ENCODE measurements at regions not wholly inside any gene's neighbourhood (a gene's known extent, or its start where the extent isn't known, plus 50 kb on each side); places are given as distances from the start of the nearest gene placed in this dataset.

DNA sequence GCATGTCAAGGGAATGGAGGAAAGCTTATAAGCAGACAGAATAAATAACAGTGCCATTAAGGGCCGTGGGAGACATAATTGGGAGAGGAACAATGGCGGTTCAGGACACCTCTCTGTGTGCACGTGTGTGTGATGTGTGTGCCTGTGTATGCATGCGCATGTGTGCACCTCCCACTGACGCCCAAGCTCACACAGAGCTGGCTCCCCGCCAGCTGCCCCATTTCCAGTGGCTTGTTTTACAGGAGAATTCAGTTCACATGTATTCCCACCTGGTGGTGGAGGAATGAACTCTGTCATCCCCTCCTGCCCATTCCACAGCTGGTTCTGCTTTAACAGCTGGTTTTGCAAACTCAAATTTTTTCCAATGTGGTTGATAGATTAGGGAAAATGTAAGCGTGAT is 262.2 kb downstream of the AJAP1 start:
- DNase-seq: no peak

DNA sequence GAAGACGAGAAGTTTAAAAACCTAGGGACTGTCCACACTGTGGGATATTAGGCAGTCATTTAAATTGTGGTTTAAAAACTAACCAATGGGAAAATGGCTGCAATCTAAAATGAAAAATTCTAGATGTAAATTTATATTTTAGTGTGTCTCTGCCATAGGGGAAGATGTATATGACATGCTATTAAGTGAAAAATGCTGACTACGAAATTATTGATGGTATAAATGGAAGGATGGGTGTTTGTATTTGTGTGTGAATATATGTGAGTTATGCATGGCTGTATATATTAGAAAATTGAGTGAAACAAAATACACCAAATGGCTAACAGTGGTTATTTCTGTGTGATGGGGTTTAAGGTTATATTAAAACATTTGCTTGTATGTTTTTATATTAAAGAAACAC is 260.7 kb downstream of the AJAP1 start:
- DNase-seq: no peak

DNA sequence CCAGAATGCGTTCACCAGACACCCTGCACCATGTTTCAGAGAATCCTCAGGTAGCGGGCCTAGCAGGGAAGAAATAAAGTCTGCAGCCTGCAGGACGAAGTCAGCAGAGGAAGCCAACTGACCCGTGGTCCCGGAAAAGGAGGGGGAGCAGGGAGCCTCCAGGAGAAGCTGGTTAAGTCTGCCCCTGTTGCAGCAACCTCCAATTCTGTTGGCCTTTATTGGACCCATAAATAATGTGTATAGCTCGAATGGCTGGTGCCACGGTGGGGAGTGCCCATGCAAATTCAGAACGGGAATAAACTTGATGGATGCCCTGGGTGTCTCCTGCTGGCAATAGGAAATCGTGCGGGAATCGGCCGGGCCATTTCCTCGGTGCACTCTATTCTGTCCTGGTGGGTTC is 254.1 kb downstream of the AJAP1 start:
- DNase-seq: no peak

DNA sequence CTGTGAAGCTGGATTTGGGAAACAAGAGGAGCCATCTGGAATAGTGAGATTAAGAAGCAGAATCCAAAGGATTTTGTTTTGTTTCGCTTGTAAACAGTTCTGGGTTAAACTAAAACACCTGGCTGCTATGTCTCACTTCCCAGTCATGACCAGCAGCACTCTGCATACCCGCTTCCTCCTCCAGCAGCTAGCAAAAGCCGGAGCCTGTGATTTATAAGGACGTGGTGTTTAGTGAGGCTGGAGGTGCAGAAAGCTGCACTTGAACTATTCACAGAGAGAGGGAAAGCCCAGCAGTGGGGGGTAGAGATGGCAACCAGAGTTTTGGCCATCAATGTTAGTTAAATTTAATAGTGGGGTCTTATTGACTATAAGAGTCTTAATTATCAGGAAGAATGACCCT is 240.2 kb downstream of the AJAP1 start:
- DNase-seq: no peak

DNA sequence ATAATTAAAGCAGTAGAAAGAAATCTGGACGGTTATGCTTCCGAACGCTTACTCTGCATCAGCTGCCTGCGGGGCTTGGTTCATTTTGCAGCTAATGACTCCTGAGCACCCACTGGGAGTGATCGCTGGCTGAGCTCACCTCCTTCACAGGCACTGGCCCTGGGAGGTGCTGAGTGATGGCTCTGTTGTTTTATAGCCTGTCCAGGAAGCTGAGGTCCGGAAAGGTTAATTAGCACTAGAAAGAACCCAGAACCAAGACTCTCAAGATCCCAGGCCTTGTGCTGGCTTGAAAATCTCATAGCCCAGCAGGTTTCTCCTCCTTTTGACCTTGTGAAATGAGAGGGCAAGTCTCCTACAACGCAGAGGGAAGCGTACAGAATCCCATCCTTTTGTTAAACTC is 226.2 kb downstream of the AJAP1 start:
- DNase-seq: no peak

DNA sequence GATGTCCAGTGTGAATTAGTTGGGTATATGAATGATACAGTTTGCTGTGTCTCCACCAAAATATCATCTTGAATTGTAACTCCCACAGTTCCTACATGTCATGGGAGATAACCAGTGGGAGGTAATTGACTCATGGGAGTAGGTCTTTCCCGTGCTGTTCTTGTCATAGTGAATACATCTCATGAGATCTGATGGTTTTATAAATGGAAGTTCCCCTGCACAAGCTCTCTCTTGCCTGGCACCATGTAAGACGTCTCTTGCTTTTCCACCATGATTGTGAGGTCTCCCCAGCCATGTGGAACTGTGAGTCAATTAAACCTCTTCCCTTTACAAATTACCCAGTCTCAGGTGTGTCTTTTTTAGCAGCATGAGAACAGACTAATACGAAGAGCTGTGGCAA is 223.0 kb downstream of the AJAP1 start:
- DNase-seq: no peak

DNA sequence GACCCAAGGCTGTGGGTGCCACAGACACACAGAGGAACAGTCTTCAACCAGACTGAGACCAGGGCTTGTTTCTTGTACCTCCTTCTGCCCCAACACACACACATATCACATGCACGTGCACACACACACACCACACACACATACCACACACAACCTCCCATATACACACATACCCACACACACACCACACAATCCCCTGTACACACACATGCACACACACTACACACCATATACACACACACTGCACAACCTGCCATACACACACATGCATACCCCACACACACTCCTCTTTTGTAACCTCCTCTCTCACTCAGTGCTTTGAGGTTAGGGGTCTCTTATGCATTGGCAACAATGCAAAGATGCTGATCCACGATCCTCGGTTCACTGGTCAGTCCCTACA is 217.0 kb downstream of the AJAP1 start:
- DNase-seq: no peak

DNA sequence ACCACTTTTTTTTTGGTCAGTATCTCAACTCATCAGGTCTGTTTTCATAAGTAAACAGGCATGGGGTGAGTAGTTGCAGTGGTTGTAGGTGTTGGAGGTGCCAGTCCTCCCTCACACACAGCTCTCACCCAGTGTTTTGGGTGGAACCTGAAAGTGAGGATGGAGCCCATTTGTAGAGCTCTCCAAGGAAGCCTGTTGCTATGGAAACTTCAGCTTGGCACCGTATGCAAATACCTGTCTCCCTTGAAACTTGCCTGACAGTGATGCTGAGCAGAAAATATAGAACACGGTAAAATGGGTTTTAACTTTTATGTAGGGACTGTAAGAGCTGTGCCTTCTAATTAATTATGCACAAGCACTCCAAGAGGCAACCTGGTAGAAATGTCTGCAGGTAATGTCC is 214.1 kb downstream of the AJAP1 start:
- no peak for DNase-seq

DNA sequence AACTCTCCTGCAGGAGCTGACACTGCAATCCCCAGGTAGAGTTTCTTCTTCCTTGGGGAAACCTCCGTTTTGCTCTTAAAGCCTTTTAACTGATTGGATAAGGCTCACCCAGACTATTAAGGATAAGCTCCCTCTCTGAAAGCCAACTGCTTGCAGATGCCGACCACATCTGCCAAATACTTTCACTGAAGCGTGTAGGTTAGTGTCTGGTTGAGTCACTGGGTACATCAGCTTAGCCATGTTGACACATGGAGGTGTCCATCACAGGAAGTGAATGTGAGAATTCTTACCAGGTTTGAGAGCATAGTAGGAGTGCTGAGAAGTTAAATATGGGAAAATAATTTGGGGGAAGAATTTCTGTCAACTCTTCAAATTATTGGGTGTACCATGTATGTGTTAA is 202.0 kb downstream of the AJAP1 start:
- DNase-seq: no peak

DNA sequence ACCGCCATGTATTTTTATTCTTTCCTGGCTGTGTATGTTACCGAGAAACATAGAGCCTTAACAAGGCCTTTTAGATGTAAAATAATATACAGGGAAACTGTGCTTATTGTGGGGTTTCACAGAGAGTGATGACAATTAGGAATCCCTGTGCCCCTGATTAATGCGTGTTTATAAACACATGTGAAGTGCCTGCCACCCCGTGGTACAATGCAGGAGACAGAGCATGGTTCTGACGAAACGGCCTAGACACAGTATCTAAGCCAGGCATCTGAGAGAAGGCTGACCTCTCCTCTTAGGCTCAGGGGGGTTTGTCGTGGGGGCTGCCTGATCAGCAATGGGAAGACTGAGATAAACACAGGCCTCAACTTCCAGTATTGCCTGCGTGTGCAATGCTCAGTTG is 200.0 kb downstream of the AJAP1 start:
- no peak for DNase-seq

DNA sequence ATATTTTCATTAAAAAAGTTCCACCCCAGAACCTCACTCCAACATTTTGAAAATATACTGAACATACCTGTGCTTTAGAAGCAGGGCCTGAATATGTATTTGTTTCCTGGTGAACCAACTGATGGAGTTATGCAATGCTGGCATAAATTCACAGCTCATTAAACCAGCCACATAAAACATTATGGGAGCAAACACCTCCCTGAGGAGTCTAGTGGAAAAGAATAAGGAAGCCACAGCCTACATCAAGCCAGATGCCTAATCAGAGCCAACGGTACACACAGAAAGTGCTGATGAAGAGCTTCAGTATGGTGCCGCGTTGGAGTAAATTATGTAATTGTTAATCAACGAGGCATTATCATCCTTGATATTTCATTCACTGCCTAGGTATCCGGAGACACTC is 199.5 kb downstream of the AJAP1 start:
- no peak for DNase-seq

DNA sequence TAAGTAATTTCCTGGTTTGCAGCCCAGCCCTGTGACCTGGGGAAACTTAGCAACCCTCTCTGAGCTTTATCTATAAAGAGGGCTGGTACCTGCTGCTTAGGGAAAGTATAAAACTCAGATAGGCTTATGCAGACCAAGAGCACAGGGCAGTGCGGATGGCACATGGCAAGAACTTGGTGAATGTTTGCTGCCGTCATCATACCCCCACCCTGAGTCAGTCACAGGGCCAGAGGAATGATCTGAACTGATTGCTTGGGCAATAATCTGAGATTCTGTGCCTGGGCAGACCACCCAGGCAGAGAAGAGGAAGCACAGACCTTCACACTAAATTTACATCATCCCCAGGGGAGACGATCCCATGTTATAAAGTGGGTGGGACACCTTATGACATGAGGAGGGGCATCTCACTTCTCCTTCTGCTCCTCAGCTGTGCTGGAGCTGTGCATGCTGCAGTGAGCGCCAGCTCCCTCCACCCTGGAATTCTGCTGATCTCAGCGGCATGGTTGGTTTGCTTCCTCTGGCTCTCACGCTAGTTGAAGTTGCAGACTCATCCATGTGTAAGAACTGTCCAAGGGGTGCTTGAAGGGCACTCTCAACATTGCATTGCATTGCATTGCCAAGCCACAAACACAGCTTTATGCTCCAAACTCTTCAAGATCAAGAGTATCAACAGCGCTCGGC is 197.1 kb downstream of the AJAP1 start:
- no peak for DNase-seq

DNA sequence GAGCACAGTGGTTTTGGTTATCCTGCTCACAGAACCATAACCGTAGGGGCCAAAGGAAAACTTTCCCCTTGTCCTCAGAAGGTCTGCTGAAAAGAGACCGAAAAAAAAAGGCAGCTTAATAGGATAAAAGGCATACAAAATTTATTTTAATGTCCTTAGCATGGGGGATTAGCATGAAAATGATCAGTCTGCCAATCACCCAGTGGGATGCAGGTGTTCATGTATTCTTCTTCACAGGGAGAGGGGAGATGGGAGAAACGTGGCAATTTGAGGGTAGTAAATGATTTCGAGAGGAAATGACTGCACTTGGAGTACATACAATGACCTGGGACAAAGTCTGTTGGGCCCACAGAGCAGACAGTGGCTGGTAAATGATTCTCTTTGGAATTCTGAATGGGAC is 194.0 kb downstream of the AJAP1 start:
- DNase-seq: no peak

DNA sequence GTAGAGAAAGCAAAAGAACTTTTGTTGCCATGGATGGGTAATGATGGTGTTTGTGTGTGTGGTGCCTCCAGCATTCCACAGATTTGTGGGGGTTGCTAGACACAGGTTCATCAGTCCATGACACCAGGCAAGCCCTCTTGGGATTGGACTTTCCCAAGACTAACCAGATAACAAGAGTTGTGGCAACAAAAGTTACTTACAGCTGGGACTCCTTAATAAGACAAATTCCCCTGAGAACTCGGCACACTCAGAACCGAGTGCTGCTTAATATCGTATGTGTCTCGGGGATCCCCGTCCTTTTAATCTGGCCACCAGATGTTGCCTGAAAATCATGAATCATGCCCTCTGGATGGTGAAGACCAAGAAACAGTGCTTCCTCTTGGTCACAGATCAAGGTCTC is 193.3 kb downstream of the AJAP1 start:
- no peak for DNase-seq
